ENCODE measurements at regions not wholly inside any gene's neighbourhood (a gene's known extent, or its start where the extent isn't known, plus 50 kb on each side); places are given as distances from the start of the nearest gene placed in this dataset.

DNA sequence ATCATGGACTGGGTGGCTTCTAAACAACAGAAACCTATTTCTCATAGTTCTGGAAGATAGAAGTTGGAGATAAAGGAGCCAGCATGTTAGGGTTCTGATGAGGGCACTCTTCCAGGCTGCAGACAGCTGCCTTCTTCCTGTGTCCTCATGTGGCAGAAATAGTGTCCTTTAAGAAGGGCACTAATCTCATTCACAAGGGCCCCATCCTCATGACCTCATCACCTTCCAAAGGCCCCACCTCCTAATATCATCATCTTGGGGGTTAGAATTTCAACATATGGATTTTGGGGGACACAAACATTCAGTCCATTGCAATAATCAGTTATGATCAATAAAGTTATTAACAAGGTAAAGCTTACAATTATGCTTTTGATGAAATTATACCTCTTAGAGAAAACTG is 130.8 kb upstream of the SLC22A23 start:
- no peak for DNase-seq

DNA sequence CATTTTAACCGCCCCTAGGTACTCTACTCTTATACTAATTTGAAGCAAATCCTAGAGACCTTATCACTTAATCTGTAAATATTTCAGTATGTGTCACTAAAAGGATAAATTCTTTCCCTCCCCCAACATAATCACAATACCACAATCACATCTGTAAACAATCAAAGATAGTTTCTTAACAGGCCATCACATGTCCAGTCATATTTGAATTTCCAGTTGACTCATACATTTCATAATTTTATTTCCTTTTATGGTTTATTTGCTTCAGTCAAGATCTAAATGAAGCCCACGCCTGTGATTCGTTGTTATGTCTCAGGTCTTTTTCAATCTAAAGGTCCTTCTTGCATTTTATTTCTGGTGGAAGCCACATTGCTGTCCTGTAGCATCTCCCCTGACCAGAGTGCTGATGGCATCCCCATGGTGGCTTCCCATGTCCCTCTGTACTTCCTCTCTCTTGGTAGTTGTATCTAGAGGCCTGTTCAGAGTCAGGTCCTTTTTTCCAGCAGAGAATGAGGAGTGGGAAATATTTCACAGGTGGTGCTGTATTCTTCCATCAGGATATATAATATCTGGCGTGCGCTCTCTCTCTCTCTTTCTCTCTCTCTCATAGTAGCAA is 128.6 kb upstream of the SLC22A23 start:
- peak; percentile 16 to 51 (median 36) for DNase-seq

- no peak for DNase-seq
Observed at GRCh38 chr6:3584606-3585005, 127.8 kb upstream of the SLC22A23 start.

GRCh38 chr6:3581469-3581868 is 124.6 kb upstream of the SLC22A23 start:
- DNase-seq, result no peak

- no peak for DNase-seq
Observed at GRCh38 chr6:3579652-3580175, 122.9 kb upstream of the SLC22A23 start.

GRCh38 chr6:3578981-3579380 is 122.1 kb upstream of the SLC22A23 start:
- no peak for DNase-seq

DNA sequence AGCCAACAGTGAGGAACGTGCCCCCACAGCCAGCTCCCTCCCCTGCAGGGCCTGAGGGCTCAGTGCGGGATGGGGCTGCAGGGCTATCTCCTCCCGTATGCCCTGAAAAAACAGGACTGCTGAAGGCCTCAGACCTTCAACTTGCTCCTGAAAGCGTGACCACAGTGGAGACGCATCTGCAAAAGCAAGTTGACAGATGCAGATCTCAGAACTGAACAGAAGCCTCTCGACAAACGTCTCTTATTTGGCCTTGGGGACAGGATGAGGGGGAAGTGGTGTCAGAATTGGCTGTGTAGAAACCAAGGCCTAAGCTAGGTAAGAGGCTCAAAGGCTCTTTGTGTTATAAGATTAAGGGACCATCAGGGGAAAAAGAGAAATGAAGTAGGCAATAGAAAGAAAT is 120.7 kb upstream of the SLC22A23 start:
- DNase-seq, result no peak

DNA sequence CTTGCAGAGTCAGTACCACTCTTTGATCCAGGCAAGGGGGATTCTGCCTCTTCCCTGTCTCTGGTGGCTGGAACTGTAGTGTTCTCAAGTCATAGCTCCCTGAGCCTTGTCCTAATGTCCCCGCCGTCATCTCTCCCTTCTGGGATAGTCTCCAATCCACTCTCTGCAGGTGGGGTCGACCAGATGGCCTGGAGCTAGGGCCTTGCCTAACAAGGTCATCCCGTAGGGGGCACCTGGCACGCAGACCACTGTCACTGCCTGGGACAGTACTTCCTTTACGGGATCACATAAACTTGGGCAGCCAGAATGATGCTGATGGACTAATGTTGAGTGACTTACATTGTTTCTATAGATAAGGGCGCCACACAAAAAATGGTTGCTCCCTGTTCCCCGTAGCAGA is 118.9 kb upstream of the SLC22A23 start:
- DNase-seq, result no peak

DNA sequence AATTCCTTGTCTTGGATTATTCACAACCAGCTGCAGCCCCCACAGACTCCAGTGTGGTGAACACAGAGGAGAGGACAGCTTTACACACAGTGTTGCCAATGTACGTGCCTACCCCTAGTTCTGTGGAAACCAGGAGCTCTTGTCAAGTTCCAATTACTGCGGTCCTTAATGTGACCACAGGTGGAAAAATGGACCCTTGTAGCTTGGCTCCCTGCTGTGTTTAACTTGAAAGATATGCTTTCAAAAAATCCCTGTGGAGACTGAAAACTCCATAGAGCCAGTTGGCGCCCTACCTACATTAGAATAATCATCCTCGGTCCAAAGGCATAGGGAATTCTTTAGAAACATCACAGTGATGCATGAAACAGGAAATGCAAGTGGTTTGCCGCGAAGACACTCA is 118.3 kb upstream of the SLC22A23 start:
- DNase-seq, result no peak

DNA sequence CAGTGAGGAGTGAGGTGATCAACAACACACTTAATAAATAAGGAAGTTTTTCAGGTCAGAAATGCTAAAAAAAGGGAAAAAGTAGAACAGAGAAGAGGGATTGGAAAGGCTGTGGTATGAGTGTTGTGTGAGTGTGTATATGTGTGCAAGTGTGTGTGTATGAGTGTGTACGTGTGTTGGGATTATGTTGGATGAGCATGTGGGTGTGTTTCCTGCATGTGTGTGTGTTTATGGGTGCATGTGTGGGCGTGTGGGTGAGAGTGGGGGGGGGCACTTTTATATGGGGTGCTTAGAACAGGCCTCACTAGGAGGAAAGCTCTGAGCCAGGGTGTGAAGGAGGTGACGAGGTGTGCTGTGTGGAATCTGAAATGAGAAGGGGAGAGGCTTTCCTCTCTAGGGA is 116.8 kb upstream of the SLC22A23 start:
- no peak for DNase-seq

GRCh38 chr6:3571836-3572235 is 115.0 kb upstream of the SLC22A23 start:
- no peak for DNase-seq

GRCh38 chr6:3571250-3571681 is 114.4 kb upstream of the SLC22A23 start:
- no peak for DNase-seq

DNA sequence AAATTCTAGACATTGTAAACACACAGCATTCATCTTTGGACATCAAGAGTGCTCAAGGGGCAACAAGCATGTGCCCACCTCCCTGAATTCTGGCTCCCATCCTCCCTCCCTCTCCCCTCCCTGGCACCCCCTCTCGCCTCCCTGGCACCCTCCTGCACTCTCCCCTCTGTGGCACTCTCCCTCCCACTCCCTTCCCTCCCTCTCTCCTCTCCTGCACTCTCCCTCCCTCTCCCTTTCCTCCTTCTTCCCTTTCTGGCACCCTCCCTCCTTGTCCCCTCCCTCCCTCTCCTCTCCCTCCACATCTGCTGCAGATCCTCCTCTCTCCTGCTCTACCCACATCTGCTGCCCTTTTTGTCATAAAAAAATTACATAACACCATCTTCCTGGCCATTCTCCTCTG is 113.0 kb upstream of the SLC22A23 start:
- DNase-seq, result no peak

DNA sequence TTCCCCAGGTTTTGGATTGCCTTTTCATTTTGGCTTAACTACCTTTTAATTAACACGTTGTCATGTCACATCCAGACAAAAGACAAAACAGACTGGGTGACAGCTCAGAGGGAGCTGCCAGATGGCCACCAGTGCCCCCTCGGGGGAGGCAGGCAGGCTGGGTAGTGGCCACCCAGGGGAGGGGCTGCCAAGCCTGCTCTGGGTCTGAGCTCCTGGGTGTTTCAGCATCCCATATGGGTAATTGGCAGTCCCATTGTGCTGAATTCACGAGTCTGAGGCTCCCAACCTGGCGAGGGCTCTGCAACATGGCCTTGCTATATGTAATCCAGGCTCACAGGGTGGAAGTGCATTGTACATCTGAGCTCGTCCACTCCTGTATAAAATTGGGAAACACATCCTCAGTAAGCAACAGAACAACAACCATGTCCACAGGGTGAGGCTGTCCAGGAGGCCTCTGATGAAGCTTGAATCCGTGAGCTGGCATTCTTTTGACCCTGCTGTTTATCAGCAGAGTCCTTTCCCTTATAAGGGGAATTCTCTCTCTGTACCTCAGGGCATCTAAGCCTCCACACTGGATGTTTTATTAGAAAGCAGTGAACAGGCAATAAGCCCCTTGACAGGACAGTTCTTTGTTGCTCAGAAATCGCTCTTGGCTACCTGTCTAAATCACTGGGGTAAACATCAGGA is 111.7 kb upstream of the SLC22A23 start:
- no peak for DNase-seq

GRCh38 chr6:3566812-3567211 is 110.0 kb upstream of the SLC22A23 start:
- DNase-seq, result peak in 3 of 4 experiments; percentile 15 to 17 (median 16)

DNA sequence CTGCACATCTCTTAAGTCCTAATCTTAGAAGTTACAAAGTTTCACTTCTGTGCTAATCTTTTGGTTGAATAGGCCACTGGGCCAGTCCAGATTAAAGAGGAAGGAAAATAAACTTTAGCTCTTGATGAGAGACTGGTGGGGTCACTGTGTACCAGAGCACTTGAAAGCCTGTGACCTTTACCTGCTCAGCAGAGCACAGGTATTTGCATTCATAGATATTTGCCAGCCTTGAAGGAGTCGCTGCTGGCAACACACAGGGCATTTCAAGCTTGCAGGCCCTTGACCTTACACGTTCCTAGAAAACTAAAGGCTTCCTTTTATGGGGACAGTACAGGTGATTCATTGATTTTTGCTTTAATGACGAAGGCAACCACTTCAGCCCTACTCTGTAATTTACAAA is 108.4 kb upstream of the SLC22A23 start:
- no peak for DNase-seq

- DNase-seq, result peak in 2 of 4 experiments; percentile 8 to 15
Observed at GRCh38 chr6:3561725-3562124, 104.9 kb upstream of the SLC22A23 start.

DNA sequence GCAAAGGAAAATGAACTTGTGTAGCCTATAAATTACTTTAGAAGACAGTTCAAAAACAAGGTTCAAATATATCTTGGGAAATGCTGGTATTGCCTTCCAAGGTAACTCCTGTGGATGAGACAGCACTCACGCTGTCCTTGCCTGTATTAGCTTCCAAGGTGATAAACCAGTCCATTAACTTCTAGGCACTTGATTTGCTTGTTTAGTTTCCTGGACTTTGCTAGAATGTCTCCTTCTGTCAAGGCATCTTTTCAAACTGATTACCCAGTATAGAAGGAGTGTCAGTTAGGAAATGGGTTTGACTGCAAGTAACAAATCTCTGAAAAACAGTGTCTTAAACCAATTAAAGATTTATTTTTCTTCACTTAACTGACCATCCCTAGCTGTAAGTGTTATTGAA is 103.4 kb upstream of the SLC22A23 start:
- DNase-seq, result no peak

DNA sequence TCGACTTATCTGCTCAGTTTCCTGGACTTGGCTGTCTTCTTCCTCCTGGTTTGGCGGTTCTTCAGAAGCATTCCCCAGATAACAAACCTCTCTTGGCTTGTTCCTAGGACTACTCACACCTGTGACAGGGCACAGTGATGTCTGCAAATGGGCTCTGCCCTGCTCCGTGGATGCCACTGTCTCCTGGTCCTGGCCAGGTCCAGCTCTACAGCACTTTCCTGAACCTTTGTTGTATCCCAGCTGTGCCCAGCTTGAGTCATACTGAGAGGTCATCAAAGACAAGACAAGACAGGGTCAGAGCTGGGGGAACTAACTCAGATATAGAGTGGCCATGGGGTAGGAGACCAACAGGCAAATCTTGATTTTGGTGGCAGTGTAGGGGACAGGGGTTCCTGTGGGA is 102.7 kb upstream of the SLC22A23 start:
- DNase-seq, result no peak

- no peak for DNase-seq
Observed at GRCh38 chr6:3557336-3557735, 100.5 kb upstream of the SLC22A23 start.

DNA sequence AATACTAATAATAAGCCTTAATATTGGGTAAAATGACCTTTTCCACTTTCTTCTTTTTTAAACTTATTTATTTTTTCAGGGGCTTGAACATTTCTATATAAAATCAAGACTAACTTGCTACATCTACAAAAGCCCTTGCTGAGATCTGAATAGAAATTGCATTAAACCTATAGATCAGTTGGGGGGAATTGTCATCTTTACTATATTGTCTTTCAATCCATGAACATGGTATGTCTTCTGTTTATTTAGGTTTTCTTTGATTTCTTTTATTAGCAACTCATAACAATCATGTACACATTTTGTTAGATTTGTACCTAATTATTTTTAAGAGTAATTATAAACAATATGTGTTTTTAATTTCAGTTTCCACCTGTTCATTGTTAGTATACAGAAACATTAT is 96.4 kb upstream of the SLC22A23 start:
- no peak for DNase-seq

GRCh38 chr6:3551716-3552511 is 95.1 kb upstream of the SLC22A23 start:
- DNase-seq, result no peak

- no peak for DNase-seq
Observed at GRCh38 chr6:3549314-3549940, 92.6 kb upstream of the SLC22A23 start.

Measured in suppressor macrophage (primary cell).